ENCODE measurements at regions not wholly inside any gene's neighbourhood (a gene's known extent, or its start where the extent isn't known, plus 50 kb on each side); places are given as distances from the start of the nearest gene placed in this dataset.

GRCh38 chr15:97177151-97177577 is 783.3 kb upstream of the ARRDC4 start:
- 5 to 6% methylated on average over 11 of the region's 11 CpGs for WGBS, 2 experiments (ENCODE audit: low coverage in 1 of 2, low lambda C conversion rate in 2 of 2, missing lambda C conversion rate in 2 of 2)
- H3F3A ChIP-seq (ENCODE audit: insufficient read depth): no peaks in the 10 kb centered on the region
- H4K20me1 ChIP-seq (ENCODE audit: insufficient read depth): no peaks in the 10 kb centered on the region
- in situ Hi-C loops (cut with MboI): no loop called here
- no peak for DNase-seq
- no peak overlapping the region for H3K27ac ChIP-seq
- no peaks in the 10 kb centered on the region for H3K9me2 ChIP-seq (ENCODE audit: insufficient read depth)
- no peak overlapping the region for H3K4me2 ChIP-seq (ENCODE audit: unreplicated experiment)
- no peak overlapping the region for H3K9ac ChIP-seq
- H3K9me3 ChIP-seq (ENCODE audit: low read depth): no peaks in the 10 kb centered on the region
- H3K27me3 ChIP-seq (replicated peaks; ENCODE audit: insufficient read depth): no peaks in the 10 kb centered on the region
- no peak overlapping the region for H3K4me3 ChIP-seq
- TF ChIP-seq EZH2phosphoT487 (IDR thresholded peaks at IDR 0.05; ENCODE audit: insufficient read depth, low read depth) (no peak), EZH2 (IDR thresholded peaks at IDR 0.05; ENCODE audit: insufficient read depth, poor library complexity, severe bottlenecking) (no peak)
- H3K36me3 ChIP-seq (ENCODE audit: low read depth): no peaks in the 10 kb centered on the region
- H2AFZ ChIP-seq: no peak overlapping the region
- H3K4me1 ChIP-seq (ENCODE audit: insufficient read depth): no peaks in the 10 kb centered on the region
- no peaks in the 10 kb centered on the region for H3K79me2 ChIP-seq (ENCODE audit: insufficient read depth)

- TF ChIP-seq EZH2 (IDR thresholded peaks at IDR 0.05; ENCODE audit: insufficient read depth, poor library complexity, severe bottlenecking) (no peak), EZH2phosphoT487 (IDR thresholded peaks at IDR 0.05; ENCODE audit: insufficient read depth, low read depth) (no peak)
- Histone ChIP-seq H2AFZ (no peak overlapping the region), H4K20me1 (ENCODE audit: insufficient read depth) (no peaks in the 10 kb centered on the region), H3K9me3 (ENCODE audit: low read depth) (no peaks in the 10 kb centered on the region), H3K9ac (no peak overlapping the region), H3K9me2 (ENCODE audit: insufficient read depth) (no peaks in the 10 kb centered on the region), H3K4me2 (ENCODE audit: unreplicated experiment) (no peak overlapping the region), H3K27ac (no peak overlapping the region), H3K4me1 (ENCODE audit: insufficient read depth) (no peaks in the 10 kb centered on the region), H3K36me3 (ENCODE audit: low read depth) (no peaks in the 10 kb centered on the region), H3K79me2 (ENCODE audit: insufficient read depth) (no peaks in the 10 kb centered on the region), H3F3A (ENCODE audit: insufficient read depth) (no peaks in the 10 kb centered on the region), H3K4me3 (no peak overlapping the region), H3K27me3 (replicated peaks; ENCODE audit: insufficient read depth) (no peaks in the 10 kb centered on the region)
- DNase-seq: no peak
- in situ Hi-C loops (cut with MboI): no loop called here
- 38 to 39% methylated on average over 7 of the region's 7 CpGs for WGBS, 2 experiments (ENCODE audit: low coverage in 1 of 2, low lambda C conversion rate in 2 of 2, missing lambda C conversion rate in 2 of 2)
Measured at GRCh38 chr15:97182581-97182980, 777.9 kb upstream of the ARRDC4 start.

GRCh38 chr15:97189162-97189780 is 771.2 kb upstream of the ARRDC4 start:
- H3K4me3 ChIP-seq: no peak overlapping the region
- H3K4me1 ChIP-seq (ENCODE audit: insufficient read depth): no peaks in the 10 kb centered on the region
- no peak for TF ChIP-seq EZH2 (IDR thresholded peaks at IDR 0.05; ENCODE audit: insufficient read depth, poor library complexity, severe bottlenecking)
- no peak for TF ChIP-seq EZH2phosphoT487 (IDR thresholded peaks at IDR 0.05; ENCODE audit: insufficient read depth, low read depth)
- no peak for DNase-seq
- in situ Hi-C loops (cut with MboI): no loop called here
- no peaks in the 10 kb centered on the region for H3K36me3 ChIP-seq (ENCODE audit: low read depth)
- H3K4me2 ChIP-seq (ENCODE audit: unreplicated experiment): no peak overlapping the region
- no peaks in the 10 kb centered on the region for H3K9me2 ChIP-seq (ENCODE audit: insufficient read depth)
- H4K20me1 ChIP-seq (ENCODE audit: insufficient read depth): no peaks in the 10 kb centered on the region
- no peak overlapping the region for H3K27ac ChIP-seq
- WGBS, 2 experiments (ENCODE audit: low coverage in 1 of 2, low lambda C conversion rate in 2 of 2, missing lambda C conversion rate in 2 of 2): 35 to 38% methylated on average over 3 of the region's 3 CpGs
- no peak overlapping the region for H3K9ac ChIP-seq
- no peaks in the 10 kb centered on the region for H3F3A ChIP-seq (ENCODE audit: insufficient read depth)
- H3K9me3 ChIP-seq (ENCODE audit: low read depth): no peaks in the 10 kb centered on the region
- H3K79me2 ChIP-seq (ENCODE audit: insufficient read depth): no peaks in the 10 kb centered on the region
- H2AFZ ChIP-seq: no peak overlapping the region
- no peaks in the 10 kb centered on the region for H3K27me3 ChIP-seq (replicated peaks; ENCODE audit: insufficient read depth)

- in situ Hi-C loops (cut with MboI): no loop called here
- no peak for DNase-seq
- H2AFZ ChIP-seq: no peak overlapping the region
- 21 to 40% methylated on average over 1 of the region's 1 CpG for WGBS, 2 experiments (ENCODE audit: low coverage in 1 of 2, low lambda C conversion rate in 2 of 2, missing lambda C conversion rate in 2 of 2)
- H3K4me2 ChIP-seq (ENCODE audit: unreplicated experiment): no peak overlapping the region
- no peaks in the 10 kb centered on the region for H3K27me3 ChIP-seq (replicated peaks; ENCODE audit: insufficient read depth)
- H3K27ac ChIP-seq: no peak overlapping the region
- no peaks in the 10 kb centered on the region for H3K36me3 ChIP-seq (ENCODE audit: low read depth)
- no peaks in the 10 kb centered on the region for H3F3A ChIP-seq (ENCODE audit: insufficient read depth)
- H4K20me1 ChIP-seq (ENCODE audit: insufficient read depth): no peaks in the 10 kb centered on the region
- H3K9ac ChIP-seq: no peak overlapping the region
- H3K79me2 ChIP-seq (ENCODE audit: insufficient read depth): no peaks in the 10 kb centered on the region
- no peak for TF ChIP-seq EZH2phosphoT487 (IDR thresholded peaks at IDR 0.05; ENCODE audit: insufficient read depth, low read depth)
- no peak for TF ChIP-seq EZH2 (IDR thresholded peaks at IDR 0.05; ENCODE audit: insufficient read depth, poor library complexity, severe bottlenecking)
- H3K9me3 ChIP-seq (ENCODE audit: low read depth): peaks cover 5% of the 10 kb centered on the region
- no peaks in the 10 kb centered on the region for H3K4me1 ChIP-seq (ENCODE audit: insufficient read depth)
- no peak overlapping the region for H3K4me3 ChIP-seq
- H3K9me2 ChIP-seq (ENCODE audit: insufficient read depth): no peaks in the 10 kb centered on the region
Measured at GRCh38 chr15:97194750-97195149, 765.8 kb upstream of the ARRDC4 start.

Data from GM23248 (cell line).